ENCODE measurements at regions not wholly inside any gene's neighbourhood (a gene's known extent, or its start where the extent isn't known, plus 50 kb on each side); places are given as distances from the start of the nearest gene placed in this dataset.

GRCh38 chr3:16795581-16795980 lies 89.2 kb upstream of the PLCL2 start:
- TF ChIP-seq CTCF (conservative IDR thresholded peaks at IDR 0.05; ENCODE audit: low read depth, low read length) (no peak), MAFK (IDR thresholded peaks at IDR 0.05; ENCODE audit: low read depth, low read length) (no peak), RAD21 (IDR thresholded peaks at IDR 0.05; ENCODE audit: low read length) (no peak), RCOR1 (IDR thresholded peaks at IDR 0.05; ENCODE audit: insufficient replicate concordance, low read length) (no peak), USF2 (IDR thresholded peaks at IDR 0.05; ENCODE audit: low read depth, low read length) (no peak)

Data from IMR-90 (cell line).